SK-N-SH treated with all-trans-retinoic acid at 6 μM for 48 hours (cell line): ENCODE measurements at regions not wholly inside any gene's neighbourhood (a gene's known extent, or its start where the extent isn't known, plus 50 kb on each side); places are given as distances from the start of the nearest gene placed in this dataset.

Experiments
- ARNTL ChIP-seq: fragments of 450-650 bp; formaldehyde crosslinking; IDR thresholded peaks from 2 replicates; pipeline ENCODE4 v1.5.0; 2020; ENCODE audit warnings: low read depth, mild to moderate bottlenecking, moderate library complexity, borderline replicate concordance
- OSR1 ChIP-seq: fragments of 250-450 bp; sonication (Bioruptor Pico); IDR thresholded peaks from 2 replicates; pipeline ENCODE4 v1.8.0; 2022; ENCODE audit warnings: moderate library complexity, mild to moderate bottlenecking, inconsistent platforms
- SNAI2 ChIP-seq: fragments of 250-450 bp; sonication (Bioruptor Pico); IDR thresholded peaks from 2 replicates; pipeline ENCODE4 v1.5.0; 2020; ENCODE audit warnings: mild to moderate bottlenecking, moderate library complexity
- ZNF565 ChIP-seq: fragments of 450-650 bp; formaldehyde crosslinking; conservative IDR thresholded peaks from 2 replicates; pipeline ENCODE4 v1.5.0; 2020; ENCODE audit warnings: low read depth, mild to moderate bottlenecking, moderate library complexity
- TF ChIP-seq, protein P1 (sequence below): fragments of 250-450 bp; sonication (Bioruptor Pico); IDR thresholded peaks from 2 replicates; pipeline ENCODE4 v1.5.1; 2020; ENCODE audit warnings: low read depth, mild to moderate bottlenecking, moderate library complexity
- TF ChIP-seq, protein P2 (sequence below): fragments of 250-450 bp; sonication (Bioruptor Pico); IDR thresholded peaks from 2 replicates; pipeline ENCODE4 v1.8.0; 2021; ENCODE audit warnings: low read depth, mild to moderate bottlenecking, moderate library complexity, borderline replicate concordance

DNA sequence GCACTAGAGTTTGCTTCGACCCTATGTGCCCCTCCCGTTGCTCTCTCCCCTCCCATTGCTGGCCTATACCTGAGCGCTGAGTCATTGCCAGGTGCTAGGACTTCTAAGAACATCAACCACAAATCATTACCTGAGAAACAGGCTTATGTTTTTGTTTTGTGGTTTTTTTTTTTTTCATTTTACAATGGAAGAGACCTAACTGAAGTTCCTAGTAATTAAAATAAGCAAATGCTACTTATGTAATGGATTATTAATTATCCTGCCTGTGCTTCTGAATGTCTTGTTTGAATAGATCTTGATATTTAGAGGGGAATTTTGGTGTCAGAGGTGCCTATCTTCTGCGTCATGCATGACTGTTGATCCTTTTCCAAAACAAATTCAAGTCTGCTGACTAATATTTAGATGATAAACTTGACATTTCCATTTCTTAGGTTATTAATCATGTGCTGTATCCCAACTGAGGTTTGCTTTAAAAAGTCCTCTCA lies 275.4 kb upstream of the CPEB2 start:
- TF ChIP-seq ARNTL (CRISPR knock-in tag) (no peak), OSR1 (CRISPR knock-in tag) (no peak), SNAI2 (CRISPR knock-in tag) (no peak), ZNF565 (CRISPR knock-in tag) (no peak)
- TF ChIP-seq, protein P1, sequence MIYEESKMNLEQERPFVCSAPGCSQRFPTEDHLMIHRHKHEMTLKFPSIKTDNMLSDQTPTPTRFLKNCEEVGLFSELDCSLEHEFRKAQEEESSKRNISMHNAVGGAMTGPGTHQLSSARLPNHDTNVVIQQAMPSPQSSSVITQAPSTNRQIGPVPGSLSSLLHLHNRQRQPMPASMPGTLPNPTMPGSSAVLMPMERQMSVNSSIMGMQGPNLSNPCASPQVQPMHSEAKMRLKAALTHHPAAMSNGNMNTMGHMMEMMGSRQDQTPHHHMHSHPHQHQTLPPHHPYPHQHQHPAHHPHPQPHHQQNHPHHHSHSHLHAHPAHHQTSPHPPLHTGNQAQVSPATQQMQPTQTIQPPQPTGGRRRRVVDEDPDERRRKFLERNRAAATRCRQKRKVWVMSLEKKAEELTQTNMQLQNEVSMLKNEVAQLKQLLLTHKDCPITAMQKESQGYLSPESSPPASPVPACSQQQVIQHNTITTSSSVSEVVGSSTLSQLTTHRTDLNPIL: no peak
- TF ChIP-seq, protein P2, sequence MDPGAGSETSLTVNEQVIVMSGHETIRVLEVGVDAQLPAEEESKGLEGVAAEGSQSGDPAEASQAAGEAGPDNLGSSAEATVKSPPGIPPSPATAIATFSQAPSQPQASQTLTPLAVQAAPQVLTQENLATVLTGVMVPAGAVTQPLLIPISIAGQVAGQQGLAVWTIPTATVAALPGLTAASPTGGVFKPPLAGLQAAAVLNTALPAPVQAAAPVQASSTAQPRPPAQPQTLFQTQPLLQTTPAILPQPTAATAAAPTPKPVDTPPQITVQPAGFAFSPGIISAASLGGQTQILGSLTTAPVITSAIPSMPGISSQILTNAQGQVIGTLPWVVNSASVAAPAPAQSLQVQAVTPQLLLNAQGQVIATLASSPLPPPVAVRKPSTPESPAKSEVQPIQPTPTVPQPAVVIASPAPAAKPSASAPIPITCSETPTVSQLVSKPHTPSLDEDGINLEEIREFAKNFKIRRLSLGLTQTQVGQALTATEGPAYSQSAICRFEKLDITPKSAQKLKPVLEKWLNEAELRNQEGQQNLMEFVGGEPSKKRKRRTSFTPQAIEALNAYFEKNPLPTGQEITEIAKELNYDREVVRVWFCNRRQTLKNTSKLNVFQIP (CRISPR knock-in tag): no peak
